ENCODE measurements at regions not wholly inside any gene's neighbourhood (a gene's known extent, or its start where the extent isn't known, plus 50 kb on each side); places are given as distances from the start of the nearest gene placed in this dataset.

GRCh38 chr9:75544815-75545214, 345.7 kb upstream of the PCSK5 start:
- TF ChIP-seq, protein P1, sequence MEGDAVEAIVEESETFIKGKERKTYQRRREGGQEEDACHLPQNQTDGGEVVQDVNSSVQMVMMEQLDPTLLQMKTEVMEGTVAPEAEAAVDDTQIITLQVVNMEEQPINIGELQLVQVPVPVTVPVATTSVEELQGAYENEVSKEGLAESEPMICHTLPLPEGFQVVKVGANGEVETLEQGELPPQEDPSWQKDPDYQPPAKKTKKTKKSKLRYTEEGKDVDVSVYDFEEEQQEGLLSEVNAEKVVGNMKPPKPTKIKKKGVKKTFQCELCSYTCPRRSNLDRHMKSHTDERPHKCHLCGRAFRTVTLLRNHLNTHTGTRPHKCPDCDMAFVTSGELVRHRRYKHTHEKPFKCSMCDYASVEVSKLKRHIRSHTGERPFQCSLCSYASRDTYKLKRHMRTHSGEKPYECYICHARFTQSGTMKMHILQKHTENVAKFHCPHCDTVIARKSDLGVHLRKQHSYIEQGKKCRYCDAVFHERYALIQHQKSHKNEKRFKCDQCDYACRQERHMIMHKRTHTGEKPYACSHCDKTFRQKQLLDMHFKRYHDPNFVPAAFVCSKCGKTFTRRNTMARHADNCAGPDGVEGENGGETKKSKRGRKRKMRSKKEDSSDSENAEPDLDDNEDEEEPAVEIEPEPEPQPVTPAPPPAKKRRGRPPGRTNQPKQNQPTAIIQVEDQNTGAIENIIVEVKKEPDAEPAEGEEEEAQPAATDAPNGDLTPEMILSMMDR (IDR thresholded peaks at IDR 0.05), result no peak
- no peak for TF ChIP-seq POLR2A (IDR thresholded peaks at IDR 0.05)

All from testis (tissue), 2 donors.